Dermis blood vessel endothelial cell (primary cell): ENCODE measurements at regions not wholly inside any gene's neighbourhood (a gene's known extent, or its start where the extent isn't known, plus 50 kb on each side); places are given as distances from the start of the nearest gene placed in this dataset.
"Not testable (repeated sequence)": the region's sequence is repeated elsewhere in the genome, so short reads cannot be mapped to it uniquely, and the experiment has no call there.

Experiments
- DNase-seq: peaks from one replicate; pipeline ENCODE4 v3.0.0; 2010

GRCh38 chr17:83204230-83204725, 124.9 kb downstream of the METRNL start:
- DNase-seq, result no peak

DNA sequence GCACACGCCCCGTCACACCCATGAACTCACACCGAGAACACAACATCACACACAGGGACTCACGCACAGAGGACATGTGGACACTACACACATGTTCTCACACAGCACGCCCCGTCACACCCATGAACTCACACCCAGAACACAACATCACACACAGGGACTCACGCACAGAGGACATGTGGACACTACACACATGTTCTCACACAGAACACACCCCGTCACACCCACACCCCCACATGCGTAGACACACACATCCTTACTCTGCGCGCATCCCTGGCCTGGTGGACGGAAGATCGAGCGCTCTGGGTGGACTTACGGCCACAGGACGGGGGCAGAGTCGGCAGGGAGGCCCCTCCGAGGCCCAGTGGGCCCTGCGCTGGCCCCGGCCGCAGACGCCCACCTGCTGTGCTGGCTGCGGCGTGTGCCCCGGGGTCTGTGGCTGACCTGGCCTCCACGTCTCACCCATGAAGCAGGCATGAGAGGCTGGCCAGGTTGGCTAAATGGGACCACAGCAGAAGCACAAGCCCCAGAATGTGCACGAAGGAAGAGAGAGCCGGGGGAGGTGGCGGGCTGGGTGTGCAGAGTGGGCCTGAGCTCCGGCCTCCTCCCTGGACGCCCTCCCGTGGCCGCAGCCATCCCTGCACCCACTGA, 125.5 kb downstream of the METRNL start:
- not testable (repeated sequence) for DNase-seq

DNA sequence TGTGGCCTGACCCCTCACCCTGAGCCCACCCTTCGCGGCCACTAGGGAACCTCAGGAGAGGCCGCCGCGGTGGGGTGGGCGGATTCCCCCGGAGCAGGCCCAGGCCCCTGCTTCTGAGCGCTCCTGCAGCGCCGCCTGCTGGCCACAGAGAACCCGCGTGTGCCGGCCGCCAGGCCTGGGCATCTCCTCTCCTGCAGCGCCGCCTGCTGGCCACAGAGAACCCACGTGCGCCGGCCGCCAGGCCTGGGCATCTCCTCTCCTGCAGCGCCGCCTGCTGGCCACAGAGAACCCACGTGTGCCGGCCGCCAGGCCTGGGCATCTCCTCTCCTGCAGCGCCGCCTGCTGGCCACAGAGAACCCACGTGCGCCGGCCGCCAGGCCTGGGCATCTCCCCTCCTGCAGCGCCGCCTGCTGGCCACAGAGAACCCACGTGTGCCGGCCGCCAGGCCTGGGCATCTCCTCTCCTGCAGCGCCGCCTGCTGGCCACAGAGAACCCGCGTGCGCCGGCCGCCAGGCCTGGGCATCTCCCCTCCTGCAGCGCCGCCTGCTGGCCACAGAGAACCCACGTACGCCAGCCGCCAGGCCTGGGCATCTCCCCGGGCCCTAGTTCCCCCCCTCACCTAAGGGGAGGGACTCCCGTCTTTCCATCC, 126.1 kb downstream of the METRNL start:
- DNase-seq, result peak; percentile 68

- DNase-seq, result not testable (repeated sequence)
Observed at GRCh38 chr17:83206036-83206394, 126.6 kb downstream of the METRNL start.

GRCh38 chr17:83206819-83207588, 127.6 kb downstream of the METRNL start:
- not testable (repeated sequence) for DNase-seq

DNA sequence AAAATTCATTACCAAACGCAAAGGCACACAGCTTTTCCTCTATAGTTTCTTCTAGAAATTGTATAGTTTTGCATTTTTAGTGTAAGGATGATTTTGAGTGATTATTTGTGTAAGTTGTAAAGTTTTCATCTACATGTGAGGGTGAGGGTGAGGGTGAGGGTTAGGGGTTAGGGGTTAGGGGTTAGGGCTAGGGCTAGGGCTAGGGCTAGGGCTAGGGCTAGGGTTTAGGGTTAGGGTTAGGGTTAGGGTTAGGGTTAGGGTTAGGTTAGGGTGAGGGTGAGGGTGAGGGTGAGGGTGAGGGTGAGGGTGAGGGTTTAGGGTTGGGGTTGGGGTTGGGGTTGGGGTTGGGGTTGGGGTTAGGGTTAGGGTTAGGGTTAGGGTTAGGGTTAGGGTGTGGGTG, 167.6 kb downstream of the METRNL start:
- DNase-seq, result peak; percentile 26
